ENCODE measurements at regions not wholly inside any gene's neighbourhood (a gene's known extent, or its start where the extent isn't known, plus 50 kb on each side); places are given as distances from the start of the nearest gene placed in this dataset.

- Mint-ChIP-seq H3K4me1 (no peaks in the 10 kb centered on the region), H3K27me3 (no peaks in the 10 kb centered on the region), H3K9me3 (peaks cover 4% of the 10 kb centered on the region), H3K27ac (no peak overlapping the region), H3K36me3 (ENCODE audit: low read depth) (no peaks in the 10 kb centered on the region), H3K4me3 (no peak overlapping the region)
- DNase-seq, result no peak
- ChIA-PET POLR2A (no interaction called here), CTCF (no interaction called here)
These were observed 281.8 kb upstream of the ARRDC4 start for GRCh38 chr15:97678656-97679055.

GRCh38 chr15:97679106-97679688, 281.3 kb upstream of the ARRDC4 start:
- H3K27me3 Mint-ChIP-seq, result peaks cover under 1% of the 10 kb centered on the region
- no peak for DNase-seq
- H3K36me3 Mint-ChIP-seq (ENCODE audit: low read depth), result no peaks in the 10 kb centered on the region
- CTCF ChIA-PET, result no interaction called here
- peaks cover 3% of the 10 kb centered on the region for H3K4me1 Mint-ChIP-seq
- peaks cover 4% of the 10 kb centered on the region for H3K9me3 Mint-ChIP-seq
- H3K4me3 Mint-ChIP-seq, result no peak overlapping the region
- POLR2A ChIA-PET, result no interaction called here
- H3K27ac Mint-ChIP-seq, result no peak overlapping the region

GRCh38 chr15:97680606-97681220, 279.8 kb upstream of the ARRDC4 start:
- Mint-ChIP-seq H3K4me3 (no peak overlapping the region), H3K27me3 (peaks cover 2% of the 10 kb centered on the region), H3K27ac (no peak overlapping the region), H3K9me3 (peaks cover 4% of the 10 kb centered on the region), H3K36me3 (ENCODE audit: low read depth) (no peaks in the 10 kb centered on the region), H3K4me1 (peaks cover 4% of the 10 kb centered on the region)
- ChIA-PET CTCF (no interaction called here), POLR2A (no interaction called here)
- DNase-seq, result no peak

GRCh38 chr15:97683831-97684230, 276.7 kb upstream of the ARRDC4 start:
- Mint-ChIP-seq H3K4me3 (no peak overlapping the region), H3K4me1 (peaks cover 4% of the 10 kb centered on the region), H3K27ac (no peak overlapping the region), H3K27me3 (peaks cover 2% of the 10 kb centered on the region), H3K36me3 (ENCODE audit: low read depth) (no peaks in the 10 kb centered on the region), H3K9me3 (peaks cover 4% of the 10 kb centered on the region)
- no peak for DNase-seq
- CTCF ChIA-PET, result no interaction called here
- POLR2A ChIA-PET, result no interaction called here

- Mint-ChIP-seq H3K4me1 (peaks cover 4% of the 10 kb centered on the region), H3K9me3 (peaks cover 4% of the 10 kb centered on the region), H3K4me3 (no peak overlapping the region), H3K36me3 (ENCODE audit: low read depth) (no peaks in the 10 kb centered on the region), H3K27ac (no peak overlapping the region), H3K27me3 (peaks cover 2% of the 10 kb centered on the region)
- CTCF ChIA-PET, result no interaction called here
- POLR2A ChIA-PET, result no interaction called here
- DNase-seq, result no peak
These were observed 276.3 kb upstream of the ARRDC4 start for GRCh38 chr15:97684249-97684648.

- CTCF ChIA-PET, result no interaction called here
- Mint-ChIP-seq H3K27me3 (peaks cover 2% of the 10 kb centered on the region), H3K9me3 (peaks cover 4% of the 10 kb centered on the region), H3K36me3 (ENCODE audit: low read depth) (no peaks in the 10 kb centered on the region), H3K27ac (no peak overlapping the region), H3K4me3 (no peak overlapping the region), H3K4me1 (peaks cover 4% of the 10 kb centered on the region)
- no peak for DNase-seq
- POLR2A ChIA-PET, result no interaction called here
These were observed 274.2 kb upstream of the ARRDC4 start for GRCh38 chr15:97686324-97686723.

GRCh38 chr15:97687654-97688053, 272.8 kb upstream of the ARRDC4 start:
- no peaks in the 10 kb centered on the region for H3K36me3 Mint-ChIP-seq (ENCODE audit: low read depth)
- H3K4me1 Mint-ChIP-seq, result peaks cover 4% of the 10 kb centered on the region
- ChIA-PET CTCF (no interaction called here), POLR2A (no interaction called here)
- no peak for DNase-seq
- H3K4me3 Mint-ChIP-seq, result no peak overlapping the region
- no peaks in the 10 kb centered on the region for H3K9me3 Mint-ChIP-seq
- peaks cover 2% of the 10 kb centered on the region for H3K27me3 Mint-ChIP-seq
- no peak overlapping the region for H3K27ac Mint-ChIP-seq

- no peak for DNase-seq
- H3K9me3 Mint-ChIP-seq, result no peaks in the 10 kb centered on the region
- H3K27ac Mint-ChIP-seq, result no peak overlapping the region
- ChIA-PET CTCF (no interaction called here), POLR2A (no interaction called here)
- H3K4me3 Mint-ChIP-seq, result no peak overlapping the region
- H3K27me3 Mint-ChIP-seq, result peaks cover 2% of the 10 kb centered on the region
- H3K36me3 Mint-ChIP-seq (ENCODE audit: low read depth), result no peaks in the 10 kb centered on the region
- peaks cover 4% of the 10 kb centered on the region for H3K4me1 Mint-ChIP-seq
These were observed 272.3 kb upstream of the ARRDC4 start for GRCh38 chr15:97688177-97688576.

- H3K36me3 Mint-ChIP-seq (ENCODE audit: low read depth), result no peaks in the 10 kb centered on the region
- H3K4me3 Mint-ChIP-seq, result no peak overlapping the region
- H3K9me3 Mint-ChIP-seq, result no peaks in the 10 kb centered on the region
- peaks cover 2% of the 10 kb centered on the region for H3K27me3 Mint-ChIP-seq
- H3K27ac Mint-ChIP-seq, result no peak overlapping the region
- POLR2A ChIA-PET, result no interaction called here
- H3K4me1 Mint-ChIP-seq, result peaks cover 4% of the 10 kb centered on the region
- no peak for DNase-seq
- CTCF ChIA-PET, result no interaction called here
These were observed 271.6 kb upstream of the ARRDC4 start for GRCh38 chr15:97688886-97689285.

GRCh38 chr15:97691078-97691477, 269.4 kb upstream of the ARRDC4 start:
- Mint-ChIP-seq H3K9me3 (no peaks in the 10 kb centered on the region), H3K27ac (no peak overlapping the region), H3K36me3 (ENCODE audit: low read depth) (no peaks in the 10 kb centered on the region), H3K4me3 (no peak overlapping the region), H3K4me1 (no peaks in the 10 kb centered on the region), H3K27me3 (no peaks in the 10 kb centered on the region)
- CTCF ChIA-PET, result no interaction called here
- no peak for DNase-seq
- POLR2A ChIA-PET, result no interaction called here

- CTCF ChIA-PET, result no interaction called here
These were observed 268.7 kb upstream of the ARRDC4 start for GRCh38 chr15:97691799-97692198.

GRCh38 chr15:97692301-97693015, 268.0 kb upstream of the ARRDC4 start:
- H3K4me3 Mint-ChIP-seq, result no peak overlapping the region
- ChIA-PET CTCF (no interaction called here), POLR2A (no interaction called here)
- no peak overlapping the region for H3K27ac Mint-ChIP-seq
- H3K4me1 Mint-ChIP-seq, result no peaks in the 10 kb centered on the region
- H3K27me3 Mint-ChIP-seq, result no peaks in the 10 kb centered on the region
- DNase-seq, result no peak
- no peaks in the 10 kb centered on the region for H3K36me3 Mint-ChIP-seq (ENCODE audit: low read depth)
- no peaks in the 10 kb centered on the region for H3K9me3 Mint-ChIP-seq

More at GRCh38 chr15:97691799-97692198, 268.7 kb upstream of the ARRDC4 start:
- no peaks in the 10 kb centered on the region for H3K4me1 Mint-ChIP-seq
- H3K4me3 Mint-ChIP-seq, result no peak overlapping the region
- H3K36me3 Mint-ChIP-seq (ENCODE audit: low read depth), result no peaks in the 10 kb centered on the region
- no peaks in the 10 kb centered on the region for H3K27me3 Mint-ChIP-seq
- DNase-seq, result no peak
- no peak overlapping the region for H3K27ac Mint-ChIP-seq
- H3K9me3 Mint-ChIP-seq, result no peaks in the 10 kb centered on the region
- POLR2A ChIA-PET, result no interaction called here

GRCh38 chr15:97694456-97694855, 266.0 kb upstream of the ARRDC4 start:
- no peak overlapping the region for H3K4me3 Mint-ChIP-seq
- H3K4me1 Mint-ChIP-seq, result no peaks in the 10 kb centered on the region
- ChIA-PET POLR2A (no interaction called here), CTCF (no interaction called here)
- no peaks in the 10 kb centered on the region for H3K9me3 Mint-ChIP-seq
- no peaks in the 10 kb centered on the region for H3K27me3 Mint-ChIP-seq
- H3K36me3 Mint-ChIP-seq (ENCODE audit: low read depth), result no peaks in the 10 kb centered on the region
- no peak overlapping the region for H3K27ac Mint-ChIP-seq
- no peak for DNase-seq

GRCh38 chr15:97703400-97703799, 257.1 kb upstream of the ARRDC4 start:
- no peak overlapping the region for H3K27ac Mint-ChIP-seq
- no peak for DNase-seq
- H3K4me3 Mint-ChIP-seq, result no peak overlapping the region
- H3K4me1 Mint-ChIP-seq, result no peaks in the 10 kb centered on the region
- POLR2A ChIA-PET, result no interaction called here
- no peaks in the 10 kb centered on the region for H3K9me3 Mint-ChIP-seq
- H3K36me3 Mint-ChIP-seq (ENCODE audit: low read depth), result no peaks in the 10 kb centered on the region
- no peaks in the 10 kb centered on the region for H3K27me3 Mint-ChIP-seq
- CTCF ChIA-PET, result no interaction called here

Data from activated CD4-positive, alpha-beta T cell treated with anti-CD3 and anti-CD28 coated beads, Interleukin-2, amount 10 ng/mL, durations not matched to agents 7 days and 5 days (primary cell).